HepG2 (cell line): ENCODE measurements at regions not wholly inside any gene's neighbourhood (a gene's known extent, or its start where the extent isn't known, plus 50 kb on each side); places are given as distances from the start of the nearest gene placed in this dataset.
A peak's percentile ranks its signal among the peaks of the same experiment; 100 is the strongest.

ENCODE experiments used
- BRD4 ChIP-seq: sonication (generic); formaldehyde crosslinking; IDR thresholded peaks from 2 replicates; pipeline ENCODE4 v1.4.0; 2020; ENCODE audit warnings: missing genetic modification reagents
- CREB1 ChIP-seq, 2 experiments: fragments of 450-650 bp in 1 of 2; IDR thresholded peaks; 2 replicates each; pipeline ENCODE4 v1.6.1; 2016 to 2017; ENCODE audit warnings: control low read depth in 1 of 2, mild to moderate bottlenecking in 1 of 2, missing compliant biosample characterization in 1 of 2, missing genetic modification characterization in 1 of 2
- FOXK1 ChIP-seq: sonication (generic); formaldehyde crosslinking; IDR thresholded peaks from 2 replicates; pipeline ENCODE4 v1.4.0; 2020; ENCODE audit warnings: low read depth, missing genetic modification reagents, borderline replicate concordance
- FOXK2 ChIP-seq: fragments of 450-650 bp; IDR thresholded peaks from 2 replicates; pipeline ENCODE4 v1.6.1; 2016
- HNF4G ChIP-seq, 2 experiments: sonication (generic) in 1 of 2; formaldehyde crosslinking in 1 of 2; IDR thresholded peaks; 2 replicates each; pipeline versions ENCODE4 v1.4.0 to v1.6.1; 2011 to 2020; ENCODE audit warnings: borderline replicate concordance in 2 of 2, low read depth in 2 of 2, mild to moderate bottlenecking in 2 of 2, low read length in 1 of 2, missing genetic modification reagents in 1 of 2, moderate library complexity in 1 of 2
- IRF2 ChIP-seq: IDR thresholded peaks from 2 replicates; pipeline ENCODE4 v1.6.1; 2018; ENCODE audit warnings: missing genetic modification reagents, missing compliant biosample characterization
- JUN ChIP-seq: sonication (generic); formaldehyde crosslinking; IDR thresholded peaks from 2 replicates; pipeline ENCODE4 v1.4.0; 2020; ENCODE audit warnings: mild to moderate bottlenecking, missing genetic modification reagents
- JUNB ChIP-seq: sonication (generic); formaldehyde crosslinking; IDR thresholded peaks from 2 replicates; pipeline ENCODE4 v1.8.0; 2022; ENCODE audit warnings: missing genetic modification reagents, mild to moderate bottlenecking, borderline replicate concordance
- KLF16 ChIP-seq, 2 experiments: sonication (generic) in 1 of 2; formaldehyde crosslinking in 1 of 2; IDR thresholded peaks; 2 replicates each; pipeline versions ENCODE4 v1.6.1 to v1.8.0; 2016 to 2023; ENCODE audit warnings: missing genetic modification reagents in 2 of 2, missing compliant biosample characterization in 1 of 2
- NCOA2 ChIP-seq: sonication (generic); formaldehyde crosslinking; IDR thresholded peaks from 2 replicates; pipeline ENCODE4 v1.8.0; 2022; ENCODE audit warnings: inconsistent platforms
- NFKBIZ ChIP-seq: IDR thresholded peaks from 2 replicates; pipeline ENCODE4 v1.6.1; 2018; ENCODE audit warnings: missing genetic modification reagents, missing compliant biosample characterization
- ONECUT2 ChIP-seq: sonication (generic); formaldehyde crosslinking; IDR thresholded peaks from 2 replicates; pipeline ENCODE4 v1.4.0; 2020; ENCODE audit warnings: missing genetic modification reagents
- PHF8 ChIP-seq: sonication (generic); formaldehyde crosslinking; IDR thresholded peaks from 2 replicates; pipeline ENCODE4 v1.5.0; 2020; ENCODE audit warnings: missing genetic modification reagents
- SMAD3 ChIP-seq: sonication (generic); formaldehyde crosslinking; IDR thresholded peaks from 2 replicates; pipeline ENCODE4 v1.4.0; 2020; ENCODE audit warnings: missing genetic modification reagents
- ZMYM2 ChIP-seq: sonication (generic); formaldehyde crosslinking; IDR thresholded peaks from 2 replicates; pipeline ENCODE4 v1.8.0; 2022; ENCODE audit warnings: mild to moderate bottlenecking, missing genetic modification reagents
- ZNF317 ChIP-seq: sonication (generic); formaldehyde crosslinking; IDR thresholded peaks from 2 replicates; pipeline ENCODE4 v1.5.0; 2020; ENCODE audit warnings: mild to moderate bottlenecking, missing genetic modification reagents
- ZNF33A ChIP-seq: sonication (generic); formaldehyde crosslinking; IDR thresholded peaks from 2 replicates; pipeline ENCODE4 v1.5.1; 2020; ENCODE audit warnings: missing genetic modification reagents, mild to moderate bottlenecking, moderate library complexity, borderline replicate concordance
- ZNF878 ChIP-seq: sonication (generic); formaldehyde crosslinking; IDR thresholded peaks from 2 replicates; pipeline ENCODE4 v1.8.1; 2023; ENCODE audit warnings: mild to moderate bottlenecking, missing genetic modification reagents, moderate library complexity
- ZSCAN21 ChIP-seq: sonication (generic); formaldehyde crosslinking; IDR thresholded peaks from 2 replicates; pipeline ENCODE4 v1.8.0; 2022; ENCODE audit warnings: mild to moderate bottlenecking, missing genetic modification reagents, moderate library complexity, borderline replicate concordance
- TF ChIP-seq, protein P1 (sequence below): sonication (generic); formaldehyde crosslinking; IDR thresholded peaks from 2 replicates; pipeline ENCODE4 v1.8.0; 2022; ENCODE audit warnings: mild to moderate bottlenecking, missing genetic modification reagents
- TF ChIP-seq, protein P2 (sequence below): IDR thresholded peaks from 2 replicates; pipeline ENCODE4 v1.6.1; 2016
- TF ChIP-seq, protein P3 (sequence below): sonication (generic); formaldehyde crosslinking; IDR thresholded peaks from 2 replicates; pipeline ENCODE4 v1.4.0; 2020; ENCODE audit warnings: missing genetic modification reagents, mild to moderate bottlenecking, borderline replicate concordance

DNA sequence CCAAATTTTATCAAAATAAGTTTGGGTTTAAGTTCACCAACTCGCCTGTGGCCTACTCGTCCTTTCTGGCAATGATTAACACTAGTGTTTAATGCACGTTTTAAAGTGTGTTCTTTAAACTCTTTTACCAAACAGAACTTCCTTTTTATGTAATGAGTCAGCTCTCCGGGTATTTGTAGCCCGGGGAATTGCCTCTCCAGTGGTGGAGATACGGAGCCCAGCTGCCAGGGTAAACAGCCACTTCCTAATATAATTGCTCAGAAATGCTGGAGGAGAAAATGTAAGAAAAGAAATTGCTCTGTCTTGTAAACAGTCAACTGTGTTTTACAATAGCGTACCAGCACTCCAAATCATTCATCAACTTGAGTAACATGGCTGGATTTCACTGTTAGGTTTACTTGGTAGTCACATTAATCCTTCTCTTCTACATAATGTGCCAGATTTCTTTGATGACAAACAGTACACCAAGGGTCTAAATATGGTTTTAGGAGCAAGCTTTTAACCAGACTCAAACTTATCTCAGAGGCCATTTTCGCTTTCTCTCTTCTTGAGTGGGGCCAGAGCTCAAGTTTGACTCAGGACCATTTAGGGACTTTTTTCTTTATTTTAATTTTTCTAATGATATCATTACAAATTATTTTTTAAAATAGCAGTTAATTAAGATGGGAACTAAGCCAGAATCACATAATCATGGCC, 101.2 kb upstream of the SLC38A2 start (continued):
- TF ChIP-seq JUN: peak; percentile 86
- 0 out of 2 replicates have a peak, but pooled peaks have one; percentile 23 for TF ChIP-seq PHF8 (CRISPR knock-in tag)
- peak; percentile 78; the same call in 1 of the 2 replicates for TF ChIP-seq FOXK1
- peak; percentile 96 for TF ChIP-seq NCOA2 (CRISPR knock-in tag)
- TF ChIP-seq JUNB (CRISPR knock-in tag): peak; percentile 94
- 0 out of 2 replicates have a peak, but pooled peaks have one; percentile 53 for TF ChIP-seq NFKBIZ
- 0 out of 2 replicates have a peak, but pooled peaks have one; percentile 24 for TF ChIP-seq ONECUT2 (CRISPR knock-in tag)
- TF ChIP-seq ZMYM2 (CRISPR knock-in tag): 0 out of 2 replicates have a peak, but pooled peaks have one; percentile 58
- TF ChIP-seq CREB1 (IDR thresholded peaks at IDR 0.05): no peak
- peak; percentile 67 for TF ChIP-seq CREB1 (CRISPR knock-in tag; IDR thresholded peaks at IDR 0.05)
- TF ChIP-seq FOXK2: peak; percentile 45
- TF ChIP-seq, protein P1, sequence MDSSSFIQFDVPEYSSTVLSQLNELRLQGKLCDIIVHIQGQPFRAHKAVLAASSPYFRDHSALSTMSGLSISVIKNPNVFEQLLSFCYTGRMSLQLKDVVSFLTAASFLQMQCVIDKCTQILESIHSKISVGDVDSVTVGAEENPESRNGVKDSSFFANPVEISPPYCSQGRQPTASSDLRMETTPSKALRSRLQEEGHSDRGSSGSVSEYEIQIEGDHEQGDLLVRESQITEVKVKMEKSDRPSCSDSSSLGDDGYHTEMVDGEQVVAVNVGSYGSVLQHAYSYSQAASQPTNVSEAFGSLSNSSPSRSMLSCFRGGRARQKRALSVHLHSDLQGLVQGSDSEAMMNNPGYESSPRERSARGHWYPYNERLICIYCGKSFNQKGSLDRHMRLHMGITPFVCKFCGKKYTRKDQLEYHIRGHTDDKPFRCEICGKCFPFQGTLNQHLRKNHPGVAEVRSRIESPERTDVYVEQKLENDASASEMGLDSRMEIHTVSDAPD (CRISPR knock-in tag): peak; percentile 75; the same call in 1 of the 2 replicates
- no peak for TF ChIP-seq ZNF33A (CRISPR knock-in tag)
- TF ChIP-seq, protein P2, sequence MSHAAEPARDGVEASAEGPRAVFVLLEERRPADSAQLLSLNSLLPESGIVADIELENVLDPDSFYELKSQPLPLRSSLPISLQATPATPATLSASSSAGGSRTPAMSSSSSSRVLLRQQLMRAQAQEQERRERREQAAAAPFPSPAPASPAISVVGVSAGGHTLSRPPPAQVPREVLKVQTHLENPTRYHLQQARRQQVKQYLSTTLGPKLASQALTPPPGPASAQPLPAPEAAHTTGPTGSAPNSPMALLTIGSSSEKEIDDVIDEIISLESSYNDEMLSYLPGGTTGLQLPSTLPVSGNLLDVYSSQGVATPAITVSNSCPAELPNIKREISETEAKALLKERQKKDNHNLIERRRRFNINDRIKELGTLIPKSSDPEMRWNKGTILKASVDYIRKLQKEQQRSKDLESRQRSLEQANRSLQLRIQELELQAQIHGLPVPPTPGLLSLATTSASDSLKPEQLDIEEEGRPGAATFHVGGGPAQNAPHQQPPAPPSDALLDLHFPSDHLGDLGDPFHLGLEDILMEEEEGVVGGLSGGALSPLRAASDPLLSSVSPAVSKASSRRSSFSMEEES (CRISPR knock-in tag): peak; percentile 62
- TF ChIP-seq ZNF317 (CRISPR knock-in tag): peak; percentile 19; the same call in 1 of the 2 replicates
- TF ChIP-seq KLF16 (CRISPR knock-in tag; IDR thresholded peaks at IDR 0.05): peak in 1 of 2 experiments; percentile 74; a peak in 1 of 4 replicates
- TF ChIP-seq, protein P3, sequence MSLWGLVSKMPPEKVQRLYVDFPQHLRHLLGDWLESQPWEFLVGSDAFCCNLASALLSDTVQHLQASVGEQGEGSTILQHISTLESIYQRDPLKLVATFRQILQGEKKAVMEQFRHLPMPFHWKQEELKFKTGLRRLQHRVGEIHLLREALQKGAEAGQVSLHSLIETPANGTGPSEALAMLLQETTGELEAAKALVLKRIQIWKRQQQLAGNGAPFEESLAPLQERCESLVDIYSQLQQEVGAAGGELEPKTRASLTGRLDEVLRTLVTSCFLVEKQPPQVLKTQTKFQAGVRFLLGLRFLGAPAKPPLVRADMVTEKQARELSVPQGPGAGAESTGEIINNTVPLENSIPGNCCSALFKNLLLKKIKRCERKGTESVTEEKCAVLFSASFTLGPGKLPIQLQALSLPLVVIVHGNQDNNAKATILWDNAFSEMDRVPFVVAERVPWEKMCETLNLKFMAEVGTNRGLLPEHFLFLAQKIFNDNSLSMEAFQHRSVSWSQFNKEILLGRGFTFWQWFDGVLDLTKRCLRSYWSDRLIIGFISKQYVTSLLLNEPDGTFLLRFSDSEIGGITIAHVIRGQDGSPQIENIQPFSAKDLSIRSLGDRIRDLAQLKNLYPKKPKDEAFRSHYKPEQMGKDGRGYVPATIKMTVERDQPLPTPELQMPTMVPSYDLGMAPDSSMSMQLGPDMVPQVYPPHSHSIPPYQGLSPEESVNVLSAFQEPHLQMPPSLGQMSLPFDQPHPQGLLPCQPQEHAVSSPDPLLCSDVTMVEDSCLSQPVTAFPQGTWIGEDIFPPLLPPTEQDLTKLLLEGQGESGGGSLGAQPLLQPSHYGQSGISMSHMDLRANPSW (CRISPR knock-in tag): 0 out of 2 replicates have a peak, but pooled peaks have one; percentile 42
- peak; percentile 59; the same call in 1 of the 2 replicates for TF ChIP-seq ZNF878 (CRISPR knock-in tag)
- TF ChIP-seq SMAD3 (CRISPR knock-in tag): peak; percentile 85
- TF ChIP-seq BRD4 (CRISPR knock-in tag): 0 out of 2 replicates have a peak, but pooled peaks have one; percentile 57
- TF ChIP-seq IRF2 (CRISPR knock-in tag): peak; percentile 87; the same call in 1 of the 2 replicates
- peak; percentile 62 for TF ChIP-seq HNF4G (IDR thresholded peaks at IDR 0.05; ENCODE audit: borderline replicate concordance, low read depth, low read length)
- no peak; the same call in 1 of the 2 replicates for TF ChIP-seq HNF4G (CRISPR knock-in tag; IDR thresholded peaks at IDR 0.05; ENCODE audit: borderline replicate concordance, low read depth)
- 0 out of 2 replicates have a peak, but pooled peaks have one; percentile 29 for TF ChIP-seq ZSCAN21 (CRISPR knock-in tag)
